ENCODE measurements at regions not wholly inside any gene's neighbourhood (a gene's known extent, or its start where the extent isn't known, plus 50 kb on each side); places are given as distances from the start of the nearest gene placed in this dataset.

- TF ChIP-seq ZNF232 (CRISPR knock-in tag; IDR thresholded peaks at IDR 0.05; ENCODE audit: borderline replicate concordance) (no peak), ZNF607 (CRISPR knock-in tag; IDR thresholded peaks at IDR 0.05; ENCODE audit: borderline replicate concordance) (no peak), SP2 (CRISPR knock-in tag; IDR thresholded peaks at IDR 0.05) (no peak)
Measured at GRCh38 chr12:45559537-45559936, 170.0 kb upstream of the ARID2 start (continued).

GRCh38 chr12:45560689-45561088 is 168.8 kb upstream of the ARID2 start:
- Histone ChIP-seq H3K9me3 (ENCODE audit: low read length) (no peaks in the 10 kb centered on the region), H3K4me1 (ENCODE audit: insufficient read depth, low read length) (no peaks in the 10 kb centered on the region), H3K4me2 (ENCODE audit: low read depth, low read length) (no peak overlapping the region), H3K27ac (ENCODE audit: extremely low read length, insufficient read depth, low read length) (no peak overlapping the region), H3K9ac (ENCODE audit: insufficient read depth, low read depth, low read length) (no peak overlapping the region), H2AFZ (ENCODE audit: low read length) (no peak overlapping the region), H3K36me3 (replicated peaks in 1 of 2; ENCODE audit: control insufficient read depth in 1 of 2, insufficient read depth in 2 of 2, low read length in 2 of 2) (no peaks in the 10 kb centered on the region), H3K79me2 (ENCODE audit: insufficient read depth, low read length) (no peaks in the 10 kb centered on the region), H3K27me3 (ENCODE audit: control insufficient read depth in 1 of 2, insufficient read depth in 2 of 2, low read length in 2 of 2) (no peaks in the 10 kb centered on the region), H3K4me3 (replicated peaks in 1 of 3; ENCODE audit: insufficient read depth in 1 of 3, low read depth in 2 of 3, low read length in 3 of 3) (no peak overlapping the region), H4K20me1 (ENCODE audit: insufficient read depth, low read length) (no peaks in the 10 kb centered on the region)
- no peak for ATAC-seq
- 21% methylated on average over 4 of the region's 4 CpGs for WGBS (ENCODE audit: low lambda C conversion rate)
- DNase-seq (ENCODE audit: low spot score): no peak
- in situ Hi-C loops (cut with HindIII; ENCODE audit: extremely low pct_ligation_motif_present, low pct_unique_long_range_greater_than_20kb): no loop called here
- intact Hi-C loops (cut with micrococcal nuclease; ENCODE audit: unreplicated experiment): no loop called here
- POLR2A ChIA-PET: no interaction called here
- no peak for FAIRE-seq
- CTCF ChIA-PET (ENCODE audit: low intra/inter-chr PET ratio, low total read pairs): no interaction called here
- TF ChIP-seq ARNT2 (CRISPR knock-in tag; IDR thresholded peaks at IDR 0.05; ENCODE audit: low read depth) (no peak), GMEB1 (CRISPR knock-in tag; IDR thresholded peaks at IDR 0.05; ENCODE audit: borderline replicate concordance) (no peak), PCBP2 (optimal IDR thresholded peaks at IDR 0.05; ENCODE audit: low read depth, low read length, poor library complexity, severe bottlenecking) (no peak), DMTF1 (CRISPR knock-in tag; IDR thresholded peaks at IDR 0.05) (no peak), SATB2 (CRISPR knock-in tag; IDR thresholded peaks at IDR 0.05) (no peak), RBM39 (IDR thresholded peaks at IDR 0.05; ENCODE audit: low read depth, low read length, poor library complexity, severe bottlenecking) (no peak), ZMYM3 (CRISPR knock-in tag; IDR thresholded peaks at IDR 0.05) (no peak), ZBTB42 (CRISPR knock-in tag; IDR thresholded peaks at IDR 0.05) (no peak)
- BruUV-seq (replicated peaks): no TSS peak
